ENCODE measurements at regions not wholly inside any gene's neighbourhood (a gene's known extent, or its start where the extent isn't known, plus 50 kb on each side); places are given as distances from the start of the nearest gene placed in this dataset.

GRCh38 chr5:164375051-164375450 is 869.6 kb downstream of the MAT2B start:
- TF ChIP-seq CTCF (IDR thresholded peaks at IDR 0.05; ENCODE audit: low read depth, low read length) (no peak), MAX (IDR thresholded peaks at IDR 0.05; ENCODE audit: low read depth, low read length) (no peak), MYC (IDR thresholded peaks at IDR 0.05; ENCODE audit: low read depth, low read length) (no peak)

All from NB4 (cell line).